ENCODE measurements at regions not wholly inside any gene's neighbourhood (a gene's known extent, or its start where the extent isn't known, plus 50 kb on each side); places are given as distances from the start of the nearest gene placed in this dataset.

GRCh38 chr16:54829691-54830090 is 101.0 kb upstream of the IRX5 start:
- TF ChIP-seq CTCF (IDR thresholded peaks at IDR 0.05) = no peak
- TF ChIP-seq REST (IDR thresholded peaks at IDR 0.05; ENCODE audit: insufficient read depth in 1 of 2, low read depth in 2 of 2, low read length in 1 of 2) = no peak
